ENCODE measurements at regions not wholly inside any gene's neighbourhood (a gene's known extent, or its start where the extent isn't known, plus 50 kb on each side); places are given as distances from the start of the nearest gene placed in this dataset.
A peak's percentile ranks its signal among the peaks of the same experiment; 100 is the strongest.
"Not testable (repeated sequence)": the region's sequence is repeated elsewhere in the genome, so short reads cannot be mapped to it uniquely, and the experiment has no call there.

DNA sequence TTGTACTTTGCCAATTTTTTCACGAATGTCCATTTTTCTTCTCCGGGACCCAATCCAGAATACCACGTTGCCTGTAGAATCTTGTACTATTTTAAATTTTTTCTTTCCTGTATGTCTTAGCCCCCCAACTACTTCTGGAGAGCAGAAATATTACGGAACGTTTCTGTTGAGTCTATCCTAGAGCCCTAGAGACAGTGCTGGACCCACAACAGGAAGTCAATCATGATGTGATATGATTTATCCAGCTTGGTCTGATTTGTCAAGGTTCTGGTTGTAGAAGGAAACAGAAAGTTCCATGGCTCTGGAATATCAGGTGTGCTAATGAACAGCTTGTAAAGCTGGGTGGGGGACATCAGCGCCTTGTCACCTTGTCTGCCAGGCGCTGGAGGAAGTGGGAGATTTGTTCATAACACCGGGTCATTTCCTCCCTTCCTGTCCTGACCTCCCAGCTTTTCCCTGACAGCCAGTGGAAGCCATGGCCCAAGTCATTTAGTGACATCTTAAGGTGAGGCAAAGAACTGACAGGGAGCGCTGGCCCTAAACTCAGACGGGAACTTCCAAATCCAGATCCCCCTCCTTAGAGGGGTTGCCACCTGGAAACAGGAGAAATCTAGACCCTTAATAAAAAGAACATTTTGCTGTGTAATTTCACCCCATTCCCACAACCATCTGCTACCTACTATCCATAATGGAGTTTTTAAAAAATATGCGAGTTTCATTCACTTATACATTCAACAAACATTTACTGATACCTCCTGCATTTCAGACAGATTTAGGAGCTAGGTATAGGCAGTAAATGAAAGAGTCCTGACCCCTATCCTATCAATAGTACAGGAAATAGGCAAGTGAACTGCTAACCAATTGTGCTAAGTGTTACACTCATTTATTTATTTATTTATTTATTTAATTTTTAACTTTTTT is 130.5 kb downstream of the ZFP64 start:
- no peak for DNase-seq (ENCODE audit: low spot score)
- no peaks in the 10 kb centered on the region for H3K27me3 ChIP-seq
- no peaks in the 10 kb centered on the region for H3K36me3 ChIP-seq
- H3K27ac ChIP-seq: no peak overlapping the region
- TF ChIP-seq, protein P1, sequence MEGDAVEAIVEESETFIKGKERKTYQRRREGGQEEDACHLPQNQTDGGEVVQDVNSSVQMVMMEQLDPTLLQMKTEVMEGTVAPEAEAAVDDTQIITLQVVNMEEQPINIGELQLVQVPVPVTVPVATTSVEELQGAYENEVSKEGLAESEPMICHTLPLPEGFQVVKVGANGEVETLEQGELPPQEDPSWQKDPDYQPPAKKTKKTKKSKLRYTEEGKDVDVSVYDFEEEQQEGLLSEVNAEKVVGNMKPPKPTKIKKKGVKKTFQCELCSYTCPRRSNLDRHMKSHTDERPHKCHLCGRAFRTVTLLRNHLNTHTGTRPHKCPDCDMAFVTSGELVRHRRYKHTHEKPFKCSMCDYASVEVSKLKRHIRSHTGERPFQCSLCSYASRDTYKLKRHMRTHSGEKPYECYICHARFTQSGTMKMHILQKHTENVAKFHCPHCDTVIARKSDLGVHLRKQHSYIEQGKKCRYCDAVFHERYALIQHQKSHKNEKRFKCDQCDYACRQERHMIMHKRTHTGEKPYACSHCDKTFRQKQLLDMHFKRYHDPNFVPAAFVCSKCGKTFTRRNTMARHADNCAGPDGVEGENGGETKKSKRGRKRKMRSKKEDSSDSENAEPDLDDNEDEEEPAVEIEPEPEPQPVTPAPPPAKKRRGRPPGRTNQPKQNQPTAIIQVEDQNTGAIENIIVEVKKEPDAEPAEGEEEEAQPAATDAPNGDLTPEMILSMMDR (IDR thresholded peaks at IDR 0.05): peak in 1 of 2 donors; percentile 38
- no peak overlapping the region for H3K4me3 ChIP-seq
- no peaks in the 10 kb centered on the region for H3K4me1 ChIP-seq
- H3K9me3 ChIP-seq: peaks cover 2 to 16% of the 10 kb centered on the region in 2 donors

DNA sequence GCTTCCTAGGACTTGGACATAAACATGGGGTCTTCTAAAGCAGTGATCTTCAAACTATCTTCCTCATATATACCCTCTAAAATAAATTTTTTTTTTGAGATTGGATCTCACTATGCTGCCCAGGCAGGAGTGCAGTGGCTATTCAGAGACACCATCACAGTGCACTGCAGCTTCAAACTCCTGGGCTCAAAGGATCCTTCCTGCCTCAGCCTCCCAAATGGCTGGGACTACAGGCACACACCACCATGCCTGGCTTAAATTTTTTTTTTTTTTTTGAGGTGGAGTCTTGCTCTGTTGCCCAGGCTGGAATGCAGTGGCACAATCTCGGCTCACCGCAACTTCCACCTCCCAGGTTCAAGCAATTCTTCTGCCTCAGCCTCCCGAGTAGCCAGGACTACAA is 134.4 kb downstream of the ZFP64 start:
- peaks cover 2 to 22% of the 10 kb centered on the region in 2 donors for H3K9me3 ChIP-seq
- H3K4me3 ChIP-seq: not testable (repeated sequence)

DNA sequence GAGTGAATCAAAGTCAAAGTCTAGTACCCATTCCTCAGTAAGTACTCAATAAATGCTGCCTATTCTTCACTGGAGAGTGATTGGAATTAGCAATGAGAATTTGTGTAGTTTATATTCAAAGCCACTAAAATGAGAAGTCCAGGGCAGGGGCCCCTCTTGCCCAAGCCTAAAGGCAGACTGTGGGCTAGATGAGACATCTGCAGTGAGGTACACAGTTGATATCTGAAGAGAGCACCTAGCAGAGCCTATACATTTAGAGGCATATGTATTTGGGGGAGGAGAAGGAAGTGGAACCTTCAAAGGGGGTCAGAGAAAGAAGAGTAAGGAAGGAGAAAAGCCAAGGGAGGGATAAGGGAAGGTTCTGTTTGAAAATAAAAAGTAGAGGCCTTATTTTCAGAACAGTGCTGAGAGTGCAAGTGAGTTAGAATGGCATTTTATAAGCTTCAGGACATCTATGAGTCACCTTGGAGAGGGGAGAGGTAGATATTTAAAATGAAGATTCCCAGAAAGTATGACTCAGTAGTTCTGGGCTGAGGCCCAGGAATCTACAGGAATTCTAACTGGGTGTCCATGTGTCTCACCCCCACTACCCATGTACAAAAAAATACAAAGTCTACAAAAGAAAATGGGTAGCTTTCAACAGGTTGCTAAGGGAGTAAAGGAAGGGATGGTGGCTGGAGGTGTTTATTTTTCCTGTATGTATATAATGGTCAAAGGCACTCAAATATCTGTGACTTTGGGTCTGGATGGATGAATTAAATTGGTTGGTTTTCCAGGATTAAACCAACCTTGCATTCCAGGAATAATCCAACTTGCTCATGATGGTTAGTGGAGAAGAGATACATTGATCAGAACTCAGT is 135.1 kb downstream of the ZFP64 start:
- DNase-seq (ENCODE audit: low spot score): no peak
- TF ChIP-seq, protein P1 (IDR thresholded peaks at IDR 0.05): no peak
- Histone ChIP-seq H3K36me3 (no peaks in the 10 kb centered on the region), H3K27me3 (no peaks in the 10 kb centered on the region), H3K4me3 (no peak overlapping the region), H3K27ac (no peak overlapping the region), H3K4me1 (no peaks in the 10 kb centered on the region), H3K9me3 (peaks cover 2 to 22% of the 10 kb centered on the region in 2 donors)

More for the DNA sequence above, 134.4 kb downstream of the ZFP64 start:
- not testable (repeated sequence) for DNase-seq (ENCODE audit: low spot score); H3K4me1 ChIP-seq; H3K36me3 ChIP-seq; H3K27ac ChIP-seq; H3K27me3 ChIP-seq

DNA sequence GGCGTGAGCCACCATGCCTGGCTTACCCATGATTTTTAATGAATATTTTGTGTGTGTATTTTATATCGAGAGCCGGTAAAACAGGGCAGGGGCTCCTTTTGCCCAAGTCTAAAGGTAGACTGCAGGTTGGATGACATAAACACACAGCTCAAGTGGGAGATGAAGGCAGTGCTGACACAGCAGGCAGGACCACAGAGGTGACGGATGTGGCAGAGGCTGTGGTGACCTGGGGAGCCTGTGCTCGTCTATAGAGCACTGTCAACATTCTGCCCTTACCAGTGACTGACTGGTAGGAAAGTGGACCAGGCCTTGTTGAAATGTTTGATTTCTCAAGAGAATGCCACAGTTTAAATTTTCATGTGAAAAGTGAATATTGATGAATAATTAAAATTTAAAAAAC is 137.5 kb downstream of the ZFP64 start:
- Histone ChIP-seq H3K4me1 (no peaks in the 10 kb centered on the region), H3K4me3 (no peak overlapping the region), H3K9me3 (peaks cover 2 to 22% of the 10 kb centered on the region in 2 donors), H3K27ac (no peak overlapping the region), H3K27me3 (no peaks in the 10 kb centered on the region), H3K36me3 (no peaks in the 10 kb centered on the region)
- no peak for DNase-seq (ENCODE audit: low spot score)
- TF ChIP-seq, protein P1 (IDR thresholded peaks at IDR 0.05): no peak

DNA sequence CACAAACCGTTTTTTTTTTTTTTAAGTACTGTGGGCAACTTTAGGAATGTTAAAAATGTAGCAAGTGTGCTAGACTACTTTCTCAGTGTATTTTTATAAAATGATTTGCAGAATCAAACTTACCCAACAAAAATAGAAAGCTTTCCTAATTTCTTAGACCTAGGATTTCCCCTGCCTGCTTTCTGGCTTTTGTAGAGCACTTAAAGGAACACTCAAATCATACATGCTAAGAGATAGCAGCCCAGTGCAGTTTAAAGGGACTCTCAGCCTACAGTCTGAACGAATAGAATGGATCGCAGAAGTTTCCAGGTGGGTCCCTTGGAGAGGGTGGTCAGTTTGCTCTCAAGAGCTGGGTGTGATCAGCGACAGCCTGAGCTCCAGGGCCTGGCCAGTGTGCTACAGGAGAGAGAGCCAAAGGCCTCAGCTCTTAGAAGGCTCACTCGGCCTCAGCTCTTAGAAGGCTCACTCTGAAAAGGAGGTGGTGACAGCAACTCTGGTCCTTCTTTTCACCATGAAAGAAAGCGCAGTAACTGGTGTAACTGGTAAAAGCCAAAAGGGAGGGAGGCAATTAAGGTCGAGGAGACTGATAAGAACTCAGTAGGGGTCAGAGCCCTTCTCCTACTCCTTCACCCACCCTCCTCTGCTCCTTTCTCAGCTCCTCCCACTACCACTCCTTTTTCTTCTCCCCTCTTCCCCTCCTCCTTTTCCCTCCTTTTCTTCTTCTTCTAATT is 142.4 kb downstream of the ZFP64 start:
- no peak overlapping the region for H3K27ac ChIP-seq
- H3K4me3 ChIP-seq: no peak overlapping the region
- no peaks in the 10 kb centered on the region for H3K9me3 ChIP-seq
- no peaks in the 10 kb centered on the region for H3K36me3 ChIP-seq
- TF ChIP-seq, protein P1 (IDR thresholded peaks at IDR 0.05): no peak
- DNase-seq (ENCODE audit: low spot score): no peak
- no peaks in the 10 kb centered on the region for H3K4me1 ChIP-seq
- no peaks in the 10 kb centered on the region for H3K27me3 ChIP-seq
